GM19452 (cell line): ENCODE measurements at regions not wholly inside any gene's neighbourhood (a gene's known extent, or its start where the extent isn't known, plus 50 kb on each side); places are given as distances from the start of the nearest gene placed in this dataset.
"Not testable (repeated sequence)": the region's sequence is repeated elsewhere in the genome, so short reads cannot be mapped to it uniquely, and the experiment has no call there.

Experiments used
- ATAC-seq: cut with Tn5 transposase; IDR thresholded peaks from one replicate; pipeline ENCODE4 v1.9.1; 2021; ENCODE audit not compliant: unreplicated experiment

DNA sequence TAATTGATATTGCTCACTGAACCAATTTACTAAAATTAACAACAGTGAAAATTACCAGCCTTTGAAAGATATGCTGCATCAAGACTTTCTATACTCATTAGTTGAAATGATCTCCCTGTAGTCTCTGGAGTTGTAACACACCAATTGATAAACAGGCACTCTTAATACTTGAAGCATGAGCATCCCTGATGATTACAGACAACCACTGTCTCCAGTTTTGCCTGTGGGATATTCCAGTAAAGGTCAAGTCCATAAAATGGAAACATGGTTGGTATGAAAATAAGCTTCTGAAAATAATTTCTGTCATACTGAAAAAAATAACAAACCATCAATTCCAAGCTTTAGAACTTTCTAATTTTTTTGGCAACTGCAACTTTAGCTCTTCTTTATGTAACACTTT, 405.8 kb downstream of the SPRY2 start:
- no peak for ATAC-seq

- ATAC-seq = no peak
Observed at GRCh38 chr13:79933389-79933788, 407.5 kb downstream of the SPRY2 start.

DNA sequence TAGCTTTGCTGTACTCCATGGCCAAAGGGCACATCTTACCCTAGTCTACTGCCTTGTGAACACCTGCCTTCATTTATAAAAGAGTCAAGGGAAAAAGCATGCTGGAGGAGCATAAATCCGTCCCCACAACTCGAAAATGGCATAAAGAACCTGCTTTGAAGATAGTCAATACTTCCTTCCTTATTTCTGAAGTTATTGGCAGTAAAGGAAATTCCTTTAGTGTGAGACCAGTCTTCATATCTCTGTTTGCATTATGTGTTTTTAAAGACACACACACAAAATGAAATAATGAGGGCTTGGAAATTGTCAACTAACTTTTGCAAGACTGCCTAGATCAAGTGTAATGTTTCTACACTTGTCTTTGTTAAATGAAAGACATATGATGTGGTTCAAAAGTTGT, 408.4 kb downstream of the SPRY2 start:
- no peak for ATAC-seq

GRCh38 chr13:79923973-79924556, 416.9 kb downstream of the SPRY2 start:
- ATAC-seq = not testable (repeated sequence)

- ATAC-seq = no peak
Observed at GRCh38 chr13:79919091-79919490, 421.8 kb downstream of the SPRY2 start.

GRCh38 chr13:79918620-79919019, 422.3 kb downstream of the SPRY2 start:
- ATAC-seq = no peak

- ATAC-seq = no peak
Observed at GRCh38 chr13:79917628-79918027, 423.3 kb downstream of the SPRY2 start.

DNA sequence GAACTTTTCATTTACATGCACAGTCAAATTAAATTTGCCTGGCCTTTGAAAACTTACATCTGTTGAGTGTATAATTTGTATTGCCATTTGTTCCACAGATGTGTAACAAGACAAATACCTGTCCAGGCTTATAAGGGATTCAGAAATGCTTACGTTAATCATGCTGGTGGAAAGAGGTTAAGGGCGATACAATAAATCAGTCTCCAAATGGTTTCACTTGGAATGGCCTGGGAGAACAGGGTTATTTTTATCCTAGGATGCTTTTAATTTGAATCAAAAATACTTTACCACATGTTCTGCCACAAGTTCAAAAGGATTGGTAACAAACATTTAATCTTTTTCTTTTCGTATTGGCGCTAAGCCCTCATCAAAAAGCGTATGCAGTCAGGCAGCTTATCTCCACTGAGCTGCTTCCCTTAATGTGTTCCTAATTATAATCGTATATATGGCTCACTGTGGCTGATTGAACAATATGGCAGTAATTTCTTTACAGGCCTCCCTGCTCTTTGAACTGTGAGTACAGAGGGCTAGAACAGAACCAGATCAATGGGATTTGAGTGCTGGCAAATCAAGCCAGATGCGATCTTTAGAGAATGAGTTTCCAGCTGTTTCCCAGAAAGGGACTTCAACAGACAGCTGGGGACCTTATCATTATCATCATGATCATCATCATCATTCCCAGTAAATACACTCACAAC, 425.7 kb downstream of the SPRY2 start:
- no peak for ATAC-seq

DNA sequence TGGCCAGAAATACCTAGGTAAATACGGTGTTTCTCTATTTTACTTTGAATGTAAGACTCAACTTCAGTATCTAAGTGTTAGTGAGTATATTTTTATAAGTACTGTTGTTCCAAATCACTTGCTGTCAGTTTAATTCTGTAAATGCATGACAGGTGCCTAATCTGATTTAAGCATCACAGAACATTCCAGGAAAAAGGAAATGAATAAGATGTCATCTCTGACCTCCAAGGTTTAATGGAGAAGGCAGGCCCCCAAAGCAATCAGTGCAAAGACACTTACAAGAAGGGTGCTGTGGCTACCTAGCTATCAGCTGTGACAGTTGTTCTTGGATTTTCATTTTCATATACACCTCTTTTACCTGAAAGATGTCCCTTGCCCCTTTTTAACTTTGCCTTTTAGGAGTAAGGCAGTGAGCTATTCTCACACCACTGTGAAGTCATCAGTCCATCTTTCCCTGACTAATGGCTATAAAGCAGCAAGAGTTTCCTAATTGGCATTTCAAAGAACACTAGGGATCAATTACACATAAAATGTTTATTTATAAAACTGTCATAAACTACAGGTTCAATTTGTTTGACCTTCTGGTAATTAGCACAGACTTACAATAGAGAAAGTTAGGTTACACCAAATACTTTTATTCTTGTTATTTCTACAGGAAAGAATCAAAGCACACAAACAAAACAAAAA, 427.6 kb downstream of the SPRY2 start:
- no peak for ATAC-seq

DNA sequence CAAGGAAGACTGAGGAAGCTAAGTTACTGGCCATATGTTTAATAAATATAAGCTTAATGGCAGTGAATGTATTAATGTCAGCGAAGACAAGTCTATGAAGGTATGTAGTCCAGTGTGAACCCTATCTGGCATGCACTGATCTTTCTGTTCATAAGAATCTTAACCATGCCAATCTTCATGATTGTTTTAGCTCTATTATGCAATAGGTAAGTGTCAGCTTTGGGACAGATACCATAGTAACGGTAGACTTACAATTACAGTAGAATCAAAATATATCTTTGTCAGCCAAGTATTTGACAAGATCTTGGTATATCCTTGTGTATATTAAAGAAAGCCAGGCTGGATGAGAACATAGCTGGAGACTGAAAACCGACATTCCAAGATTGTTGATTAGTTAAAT, 428.5 kb downstream of the SPRY2 start:
- no peak for ATAC-seq

GRCh38 chr13:79910875-79911540, 429.9 kb downstream of the SPRY2 start:
- no peak for ATAC-seq

DNA sequence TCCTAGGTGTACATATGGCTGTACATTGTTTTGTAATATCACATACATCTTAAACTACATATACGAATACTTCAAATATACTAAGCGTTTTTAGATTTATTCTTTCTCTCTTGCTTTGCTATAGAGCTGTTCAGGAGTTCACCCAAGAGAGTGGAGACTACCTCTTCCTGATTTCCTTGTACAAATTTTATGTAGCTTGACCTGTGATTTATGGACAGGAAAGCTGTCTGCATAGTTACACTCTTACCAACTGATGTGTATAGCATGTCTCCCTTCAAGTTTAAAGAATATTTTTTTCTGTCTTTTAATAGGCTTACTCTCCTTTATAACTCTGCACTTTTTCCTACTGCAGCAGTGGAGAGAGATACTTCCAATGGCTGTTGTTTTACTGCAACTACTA, 428.7 kb downstream of the NDFIP2 start:
- ATAC-seq = no peak

GRCh38 chr13:79908381-79908780, 427.4 kb downstream of the NDFIP2 start:
- ATAC-seq = no peak

DNA sequence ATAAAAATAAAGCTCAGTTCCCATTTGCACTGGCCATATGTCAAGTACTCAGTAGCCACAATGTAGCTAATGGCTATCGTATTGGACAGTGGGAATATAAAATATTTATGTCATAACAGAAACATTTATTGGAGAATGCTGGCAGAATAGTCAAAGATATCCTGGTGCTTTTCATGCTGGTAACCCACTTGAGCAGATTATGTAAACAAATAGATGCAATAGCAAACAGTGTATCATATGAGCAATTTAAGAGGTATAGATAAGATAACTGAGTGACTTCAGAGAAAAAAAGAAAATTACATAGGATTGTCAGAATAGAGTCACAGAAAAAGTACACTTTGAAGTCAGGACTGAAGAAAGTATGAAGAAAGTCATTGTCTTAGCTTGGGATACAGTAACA, 426.6 kb downstream of the NDFIP2 start:
- ATAC-seq = no peak

GRCh38 chr13:79906345-79906744, 425.4 kb downstream of the NDFIP2 start:
- ATAC-seq = no peak

DNA sequence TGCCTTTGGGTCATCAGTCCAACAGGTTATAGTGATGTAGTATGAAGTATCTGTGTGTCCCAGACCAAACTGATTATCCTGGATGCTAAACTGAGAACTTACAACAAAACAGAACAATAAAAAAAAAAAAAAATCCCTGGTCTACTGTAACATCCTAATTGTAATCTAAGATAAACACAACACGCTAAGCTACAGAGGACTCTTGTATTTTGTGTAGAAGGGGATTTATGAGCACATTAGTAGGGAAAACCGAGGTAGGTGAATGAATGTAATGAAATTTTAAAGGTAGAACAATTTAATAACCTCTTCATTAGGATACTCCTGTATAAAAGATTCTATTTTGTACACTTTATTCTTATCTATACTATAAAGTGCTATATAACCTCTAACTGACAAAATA, 424.1 kb downstream of the NDFIP2 start:
- ATAC-seq = no peak

- ATAC-seq = no peak
Observed at GRCh38 chr13:79904581-79904980, 423.6 kb downstream of the NDFIP2 start.

DNA sequence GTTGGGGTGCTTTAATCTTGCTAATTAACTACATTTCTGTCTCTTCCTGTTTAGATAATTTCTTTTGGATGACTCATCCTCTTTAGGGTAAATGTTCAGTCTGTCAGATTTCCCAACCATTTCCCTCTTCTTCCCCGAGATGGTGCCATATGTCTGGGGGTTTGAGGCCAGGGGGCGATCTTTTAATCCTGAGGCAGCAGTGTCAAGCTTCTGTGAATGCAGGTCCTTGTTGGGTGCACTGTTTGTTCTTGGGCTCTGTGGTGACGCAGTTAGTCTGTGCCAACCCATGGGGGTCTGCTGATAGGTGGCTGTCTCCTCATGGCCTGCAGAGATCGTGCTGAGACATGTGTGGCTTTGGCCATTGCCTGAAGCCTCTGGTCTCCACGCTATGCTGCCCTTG, 420.4 kb downstream of the NDFIP2 start:
- no peak for ATAC-seq

DNA sequence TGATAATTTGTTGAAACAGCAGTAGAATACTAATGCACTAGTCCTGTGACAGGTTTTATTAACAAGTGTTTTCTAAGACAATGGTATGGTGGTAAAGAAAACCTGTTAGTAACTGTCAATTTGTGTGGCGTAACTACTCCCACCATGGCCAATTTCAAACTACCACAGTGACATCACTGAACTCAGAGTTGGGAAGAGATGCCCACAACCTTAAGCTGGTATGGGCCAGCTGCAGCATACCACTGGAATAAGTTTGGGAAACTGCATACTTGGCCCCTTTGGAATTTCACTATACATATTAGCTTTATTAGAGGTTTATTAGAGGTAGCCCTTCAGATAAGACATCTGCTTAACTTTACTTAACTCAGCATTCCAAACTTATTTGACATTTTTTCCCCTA, 419.4 kb downstream of the NDFIP2 start:
- no peak for ATAC-seq

GRCh38 chr13:79898996-79899395, 418.0 kb downstream of the NDFIP2 start:
- ATAC-seq = no peak

DNA sequence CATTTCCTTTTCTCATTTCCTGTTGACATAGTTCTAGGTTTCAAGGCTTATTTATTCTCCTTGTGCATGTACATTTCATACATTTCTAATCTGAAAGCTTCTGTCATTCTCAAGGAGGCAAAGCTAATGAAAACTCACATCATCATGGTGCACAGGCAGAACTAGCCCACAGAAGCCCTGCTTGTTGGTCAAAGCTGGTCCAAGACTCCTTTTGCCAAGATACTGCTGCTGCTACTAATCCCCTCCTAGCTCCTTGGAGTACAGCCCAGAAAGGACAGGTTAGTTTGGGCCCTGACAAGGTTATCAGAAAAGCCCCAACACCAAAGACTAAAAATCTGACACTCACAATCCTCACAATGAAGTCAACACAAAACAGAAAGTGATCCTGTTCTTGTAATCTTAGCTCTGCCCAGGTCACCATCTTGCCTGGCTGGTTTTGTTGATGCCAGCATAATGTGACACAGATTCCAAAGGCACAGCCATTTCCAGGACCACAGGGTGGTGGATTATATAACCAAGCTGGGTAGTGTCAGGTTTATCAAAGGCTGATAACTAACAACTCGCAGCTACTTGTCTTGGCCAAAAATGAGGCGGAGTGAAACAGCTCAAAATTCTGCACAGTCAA, 417.4 kb downstream of the NDFIP2 start:
- no peak for ATAC-seq
